ENCODE measurements at regions not wholly inside any gene's neighbourhood (a gene's known extent, or its start where the extent isn't known, plus 50 kb on each side); places are given as distances from the start of the nearest gene placed in this dataset.
"Not testable (repeated sequence)": the region's sequence is repeated elsewhere in the genome, so short reads cannot be mapped to it uniquely, and the experiment has no call there.

GRCh38 chr2:16227811-16228462 is 287.6 kb downstream of the MYCN start:
- no peak for DNase-seq

GRCh38 chr2:16226943-16227664 is 286.8 kb downstream of the MYCN start:
- DNase-seq, result peak; percentile 81

GRCh38 chr2:16226381-16226780 is 286.0 kb downstream of the MYCN start:
- no peak for DNase-seq

GRCh38 chr2:16225545-16225944 is 285.2 kb downstream of the MYCN start:
- no peak for DNase-seq

GRCh38 chr2:16225071-16225470 is 284.7 kb downstream of the MYCN start:
- no peak for DNase-seq

GRCh38 chr2:16224298-16225045 is 284.1 kb downstream of the MYCN start:
- DNase-seq, result no peak

GRCh38 chr2:16223841-16224177 is 283.5 kb downstream of the MYCN start:
- DNase-seq, result no peak

- no peak for DNase-seq
Measured at GRCh38 chr2:16223161-16223840, 283.0 kb downstream of the MYCN start.

- DNase-seq, result no peak
Measured at GRCh38 chr2:16222326-16222725, 282.0 kb downstream of the MYCN start.

GRCh38 chr2:16221461-16222010 is 281.2 kb downstream of the MYCN start:
- no peak for DNase-seq

- no peak for DNase-seq
Measured at GRCh38 chr2:16219292-16219975, 279.1 kb downstream of the MYCN start.

- DNase-seq, result no peak
Measured at GRCh38 chr2:16218625-16219024, 278.3 kb downstream of the MYCN start.

GRCh38 chr2:16218161-16218560 is 277.8 kb downstream of the MYCN start:
- no peak for DNase-seq

GRCh38 chr2:16217741-16218140 is 277.4 kb downstream of the MYCN start:
- DNase-seq, result not testable (repeated sequence)

- no peak for DNase-seq
Measured at GRCh38 chr2:16217291-16217690, 276.9 kb downstream of the MYCN start.

- DNase-seq, result no peak
Measured at GRCh38 chr2:16216558-16216945, 276.2 kb downstream of the MYCN start.

- no peak for DNase-seq
Measured at GRCh38 chr2:16215902-16216557, 275.7 kb downstream of the MYCN start.

- DNase-seq, result no peak
Measured at GRCh38 chr2:16214861-16215260, 274.5 kb downstream of the MYCN start.

- no peak for DNase-seq
Measured at GRCh38 chr2:16214391-16214790, 274.0 kb downstream of the MYCN start.

- DNase-seq, result no peak
Measured at GRCh38 chr2:16212321-16212720, 272.0 kb downstream of the MYCN start.

GRCh38 chr2:16211341-16211740 is 271.0 kb downstream of the MYCN start:
- no peak for DNase-seq

- DNase-seq, result no peak
Measured at GRCh38 chr2:16210841-16211240, 270.5 kb downstream of the MYCN start.

Data from NCI-H524 treated with DMSO at 0.1 percent for 48 hours (cell line).